GM21526 (cell line): ENCODE measurements at regions not wholly inside any gene's neighbourhood (a gene's known extent, or its start where the extent isn't known, plus 50 kb on each side); places are given as distances from the start of the nearest gene placed in this dataset.
"Not testable (repeated sequence)": the region's sequence is repeated elsewhere in the genome, so short reads cannot be mapped to it uniquely, and the experiment has no call there.

ENCODE experiments used
- ATAC-seq: cut with Tn5 transposase; IDR thresholded peaks from one replicate; pipeline ENCODE4 v1.9.1; 2021; ENCODE audit warnings: moderate library complexity; ENCODE audit not compliant: unreplicated experiment, low FRiP score

- no peak for ATAC-seq
Measured at GRCh38 chr6:15748341-15748740, 85.5 kb upstream of the DTNBP1 start.

- no peak for ATAC-seq
Measured at GRCh38 chr6:15747354-15747883, 84.6 kb upstream of the DTNBP1 start.

- ATAC-seq, result no peak
Measured at GRCh38 chr6:15745781-15746180, 83.0 kb upstream of the DTNBP1 start.

- ATAC-seq, result no peak
Measured at GRCh38 chr6:15744818-15745402, 82.1 kb upstream of the DTNBP1 start.

- ATAC-seq, result not testable (repeated sequence)
Measured at GRCh38 chr6:15742013-15742412, 79.2 kb upstream of the DTNBP1 start.

GRCh38 chr6:15741405-15741804, 78.6 kb upstream of the DTNBP1 start:
- no peak for ATAC-seq

- no peak for ATAC-seq
Measured at GRCh38 chr6:15739867-15740266, 77.0 kb upstream of the DTNBP1 start.

- ATAC-seq, result no peak
Measured at GRCh38 chr6:15739353-15739752, 76.5 kb upstream of the DTNBP1 start.

- ATAC-seq, result not testable (repeated sequence)
Measured at GRCh38 chr6:15738195-15738594, 75.4 kb upstream of the DTNBP1 start.

GRCh38 chr6:15736297-15736696, 73.5 kb upstream of the DTNBP1 start:
- ATAC-seq, result no peak

GRCh38 chr6:15735567-15736265, 72.9 kb upstream of the DTNBP1 start:
- no peak for ATAC-seq

GRCh38 chr6:15734118-15734897, 71.5 kb upstream of the DTNBP1 start:
- ATAC-seq, result no peak

GRCh38 chr6:15730922-15731321, 68.1 kb upstream of the DTNBP1 start:
- ATAC-seq, result no peak

GRCh38 chr6:15730442-15730841, 67.6 kb upstream of the DTNBP1 start:
- no peak for ATAC-seq

GRCh38 chr6:15722731-15723130, 59.9 kb upstream of the DTNBP1 start:
- ATAC-seq, result no peak

- ATAC-seq, result no peak
Measured at GRCh38 chr6:15716889-15717288, 54.1 kb upstream of the DTNBP1 start.

GRCh38 chr6:15715851-15716250, 53.0 kb upstream of the DTNBP1 start:
- no peak for ATAC-seq

- ATAC-seq, result no peak
Measured at GRCh38 chr6:15715060-15715459, 52.2 kb upstream of the DTNBP1 start.

GRCh38 chr6:15714658-15715057, 51.8 kb upstream of the DTNBP1 start:
- no peak for ATAC-seq

- no peak for ATAC-seq
Measured at GRCh38 chr6:15713325-15713724, 50.5 kb upstream of the DTNBP1 start.

GRCh38 chr6:15712797-15713196, 50.0 kb upstream of the DTNBP1 start:
- no peak for ATAC-seq
